ENCODE measurements at regions not wholly inside any gene's neighbourhood (a gene's known extent, or its start where the extent isn't known, plus 50 kb on each side); places are given as distances from the start of the nearest gene placed in this dataset.

DNA sequence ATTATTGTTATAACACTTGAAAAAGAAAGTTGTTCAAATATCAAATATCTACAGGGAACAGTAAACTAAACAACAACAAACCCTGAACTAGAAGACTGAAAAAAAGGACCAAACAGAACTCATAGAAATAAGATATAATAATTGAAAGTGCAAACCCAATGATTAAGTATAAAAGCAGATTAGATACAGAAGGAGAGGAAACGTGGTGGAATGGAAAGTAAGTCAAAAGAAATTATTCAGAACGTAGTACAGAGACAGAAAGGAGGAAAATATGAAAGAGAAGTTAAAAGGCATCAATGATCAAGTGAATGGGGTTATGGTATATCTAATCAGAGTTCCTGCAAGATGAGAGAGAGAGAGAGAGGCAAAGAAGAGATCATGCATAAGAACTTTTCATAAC lies 174.2 kb upstream of the DACH1 start:
- DNase-seq (ENCODE audit: low read depth in 4 of 4, low spot score in 3 of 4) = no peak

DNA sequence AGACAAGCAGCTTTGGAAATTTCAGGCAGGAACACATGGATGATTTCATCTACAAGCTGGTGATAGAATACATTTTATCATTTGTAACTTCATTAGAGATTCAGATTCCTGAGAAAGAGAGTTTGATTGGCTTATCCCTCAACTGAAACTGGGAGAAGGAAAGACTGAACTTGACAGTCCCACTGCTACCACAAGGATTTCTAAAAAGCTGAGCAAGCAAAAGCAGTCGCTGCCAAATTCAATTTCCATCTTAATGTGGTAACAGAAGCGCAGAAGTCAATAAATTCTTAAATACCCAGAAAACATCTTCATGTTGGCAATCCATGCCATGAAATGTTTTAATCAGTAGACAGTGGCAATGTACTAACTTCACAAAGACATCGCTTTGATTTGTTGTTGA lies 172.1 kb upstream of the DACH1 start:
- no peak for DNase-seq (ENCODE audit: low read depth in 4 of 4, low spot score in 3 of 4)

DNA sequence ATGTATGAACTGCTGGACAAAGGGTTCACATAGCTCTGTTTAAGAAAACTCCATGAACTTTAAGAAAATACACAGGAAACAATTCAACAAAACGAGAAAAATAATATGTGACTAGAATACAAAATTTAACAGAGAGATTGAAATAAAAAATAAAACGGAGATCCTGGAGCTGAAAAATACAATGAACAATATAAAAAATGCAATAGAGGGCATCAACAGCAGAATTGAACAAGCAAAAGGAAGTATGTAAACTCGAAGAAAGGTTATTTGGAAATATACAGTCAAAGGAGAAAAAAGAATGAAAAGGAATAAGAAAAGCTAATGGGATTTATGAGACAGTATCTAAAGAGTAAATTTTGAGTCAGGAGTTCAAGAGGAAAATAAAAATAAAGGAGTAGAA lies 163.0 kb upstream of the DACH1 start:
- DNase-seq (ENCODE audit: low read depth in 4 of 4, low spot score in 3 of 4) = no peak

DNA sequence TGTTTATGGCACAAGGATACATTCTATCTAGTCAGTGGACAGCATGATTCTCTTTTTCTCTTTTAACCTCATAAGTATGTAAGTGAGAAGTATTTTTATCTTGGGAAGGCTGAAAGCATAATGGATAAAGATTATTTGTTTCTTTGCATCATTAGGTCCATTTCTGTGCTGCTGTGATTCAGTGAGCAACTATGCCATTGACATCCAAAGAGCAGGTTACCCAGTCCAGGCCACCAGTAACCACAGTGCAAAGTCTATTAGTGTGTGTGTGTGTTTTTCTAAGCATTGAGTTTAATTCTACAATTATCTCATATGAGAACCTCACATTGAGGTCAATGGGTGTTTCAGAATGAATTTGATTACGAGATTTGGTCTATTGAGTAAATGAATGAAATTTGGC lies 158.8 kb upstream of the DACH1 start:
- no peak for DNase-seq (ENCODE audit: low read depth in 4 of 4, low spot score in 3 of 4)

DNA sequence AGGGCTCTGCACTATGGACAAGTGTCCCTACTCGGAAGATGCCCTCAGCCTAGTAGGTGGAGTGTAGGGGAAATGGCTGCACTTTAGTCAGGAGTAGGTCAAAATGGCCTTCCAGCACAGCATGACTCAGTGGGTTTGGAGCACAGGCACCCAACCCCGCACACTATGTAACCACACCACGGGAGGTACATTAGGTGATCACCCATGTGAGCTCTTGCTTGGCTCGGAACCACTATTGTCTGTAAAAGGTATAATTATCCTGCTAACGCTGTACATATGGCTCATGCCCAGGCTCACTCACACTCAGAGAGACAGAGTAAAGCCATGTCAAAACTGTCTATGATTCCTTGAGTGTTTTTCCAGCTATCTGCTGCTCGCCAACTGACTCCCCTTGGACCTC lies 156.9 kb upstream of the DACH1 start:
- no peak for DNase-seq (ENCODE audit: low read depth in 4 of 4, low spot score in 3 of 4)

DNA sequence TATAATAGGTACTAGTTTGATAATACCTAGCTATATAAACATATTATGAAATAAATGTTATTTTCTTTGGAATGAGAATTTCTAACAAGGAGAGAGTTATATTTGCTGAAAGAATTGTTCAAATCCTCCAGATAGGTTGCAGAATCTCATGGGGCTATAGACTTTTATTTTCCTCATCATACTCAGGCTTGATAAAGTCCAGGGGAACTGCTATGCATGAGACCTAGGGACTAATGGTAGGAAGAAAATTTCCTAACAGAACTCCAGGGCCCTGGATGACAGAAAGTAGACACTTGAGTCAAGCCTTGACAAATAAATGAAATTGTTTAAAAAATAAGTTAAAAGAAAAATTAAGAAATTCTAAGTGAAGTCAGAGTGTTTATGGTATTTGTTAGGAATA lies 138.5 kb upstream of the DACH1 start:
- no peak for DNase-seq (ENCODE audit: low read depth in 4 of 4, low spot score in 3 of 4)

DNA sequence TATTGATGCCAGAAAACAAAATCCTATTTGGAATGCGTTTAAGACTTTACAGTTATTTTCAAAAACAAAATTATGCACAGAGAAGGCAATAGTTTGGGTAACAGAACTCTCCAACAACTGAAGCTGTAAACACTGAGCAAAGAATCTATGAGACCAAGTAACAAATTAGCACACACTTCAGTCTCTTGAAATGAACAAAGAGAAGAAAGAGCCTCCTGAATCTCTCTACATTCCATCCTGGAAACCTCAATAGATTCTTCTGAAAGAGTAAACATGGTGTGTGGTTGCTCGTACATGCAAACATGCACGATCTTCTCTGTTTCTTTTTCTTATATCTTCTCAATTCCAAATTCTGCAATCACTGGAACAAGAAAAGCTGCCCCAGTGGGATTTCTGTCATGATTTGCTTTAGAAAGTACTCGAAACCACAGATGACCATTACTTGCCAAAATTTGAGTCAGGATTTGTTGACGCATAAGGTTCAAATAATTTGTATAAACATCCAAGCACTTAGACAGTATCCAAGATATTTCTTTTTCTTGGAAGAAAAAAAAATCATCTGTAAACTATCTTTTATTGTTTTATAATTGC lies 137.9 kb upstream of the DACH1 start:
- DNase-seq (ENCODE audit: low read depth in 4 of 4, low spot score in 3 of 4) = no peak

DNA sequence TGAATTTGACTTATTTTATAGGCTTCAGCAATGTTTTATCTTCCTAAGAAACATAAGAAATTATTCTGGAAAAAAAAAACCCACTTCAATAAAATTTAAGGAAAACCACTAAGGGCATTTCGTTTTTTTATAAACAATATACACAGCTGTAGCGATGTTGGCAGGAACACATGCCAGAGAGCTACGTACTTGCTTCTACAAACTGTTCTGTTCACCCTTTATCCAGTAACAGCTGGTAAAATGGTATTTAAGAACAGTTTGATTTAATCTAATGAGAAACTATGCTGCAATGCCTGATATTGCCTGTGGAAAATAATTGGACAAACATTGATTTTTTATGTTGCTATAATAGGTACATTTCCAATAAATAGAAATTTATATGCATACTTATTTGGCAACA lies 137.2 kb upstream of the DACH1 start:
- no peak for DNase-seq (ENCODE audit: low read depth in 4 of 4, low spot score in 3 of 4)

DNA sequence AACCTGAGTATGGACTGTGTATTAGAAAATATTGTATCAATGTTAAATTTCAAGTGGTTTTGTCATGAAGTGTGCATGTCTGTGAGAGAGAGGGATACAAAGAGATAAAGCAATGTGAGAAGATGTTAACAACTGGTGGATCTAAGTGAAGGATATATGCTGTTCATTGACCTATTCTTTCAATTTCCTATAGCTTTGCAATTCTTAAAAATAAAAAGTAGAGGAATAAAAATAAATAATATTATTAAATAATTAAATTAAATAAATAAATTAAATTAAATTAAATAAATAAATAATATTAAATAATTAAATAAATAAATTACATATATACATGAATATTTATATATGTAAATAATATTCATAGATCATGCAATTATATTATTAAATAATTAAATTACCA lies 131.2 kb upstream of the DACH1 start:
- DNase-seq (ENCODE audit: low read depth in 4 of 4, low spot score in 3 of 4) = no peak

DNA sequence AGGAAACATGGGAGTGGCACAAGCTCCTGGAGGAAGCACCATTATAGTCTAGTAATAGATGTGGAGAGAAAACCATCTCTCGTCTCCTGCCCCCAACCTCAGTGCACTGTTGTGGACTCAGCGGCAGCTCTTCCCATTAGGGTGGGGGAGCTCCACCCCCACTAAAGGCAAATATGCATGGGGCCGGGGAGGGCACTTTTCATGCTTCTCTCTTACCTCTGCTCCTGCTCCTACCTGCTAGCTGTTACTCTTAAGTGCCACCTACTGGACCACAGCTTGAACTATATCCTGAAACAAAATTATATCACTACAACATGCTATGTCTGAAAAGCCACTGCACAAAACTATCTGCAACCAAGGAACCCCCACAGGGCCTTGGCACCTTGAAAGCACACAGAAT lies 112.6 kb upstream of the DACH1 start:
- DNase-seq (ENCODE audit: low read depth in 4 of 4, low spot score in 3 of 4) = no peak

DNA sequence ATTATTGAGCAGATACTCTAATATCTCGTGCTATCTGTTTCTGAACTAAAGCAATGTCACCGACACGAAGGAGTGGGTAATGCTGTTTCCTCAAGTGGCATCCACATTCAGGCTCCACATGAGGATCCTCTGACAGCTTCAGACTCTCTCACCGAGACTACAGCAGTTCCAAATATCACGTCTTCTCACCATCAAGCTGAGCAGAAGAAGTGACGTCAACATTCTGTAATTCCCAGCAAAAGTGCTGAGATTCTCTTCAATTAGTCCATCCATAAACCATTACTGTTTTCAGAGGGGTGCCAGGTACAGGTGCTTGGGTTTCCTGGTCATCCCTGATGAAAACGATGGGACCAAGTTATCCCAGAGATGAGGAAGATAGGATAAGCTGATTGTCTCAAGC lies 110.0 kb upstream of the DACH1 start:
- DNase-seq (ENCODE audit: low read depth in 4 of 4, low spot score in 3 of 4) = no peak

DNA sequence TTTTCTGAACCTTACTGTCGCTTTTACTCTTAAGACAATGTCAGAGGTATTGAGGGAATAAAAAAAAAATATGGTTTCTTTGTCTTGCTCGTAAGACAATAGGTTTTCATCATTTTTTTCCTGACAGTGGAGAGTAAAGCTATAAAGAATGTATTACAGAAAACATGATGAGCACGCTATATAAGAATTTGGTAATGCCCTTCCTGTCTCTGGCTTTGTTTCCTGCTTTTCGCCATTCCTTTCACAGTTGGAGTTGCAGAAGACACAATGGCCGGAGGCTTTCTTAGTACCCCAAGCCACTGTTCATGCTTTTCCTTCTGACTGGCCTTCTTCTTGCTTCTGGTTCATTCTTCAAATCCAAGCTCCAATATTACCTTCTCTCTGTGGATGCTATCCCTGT lies 101.0 kb upstream of the DACH1 start:
- DNase-seq (ENCODE audit: low read depth in 4 of 4, low spot score in 3 of 4) = no peak

DNA sequence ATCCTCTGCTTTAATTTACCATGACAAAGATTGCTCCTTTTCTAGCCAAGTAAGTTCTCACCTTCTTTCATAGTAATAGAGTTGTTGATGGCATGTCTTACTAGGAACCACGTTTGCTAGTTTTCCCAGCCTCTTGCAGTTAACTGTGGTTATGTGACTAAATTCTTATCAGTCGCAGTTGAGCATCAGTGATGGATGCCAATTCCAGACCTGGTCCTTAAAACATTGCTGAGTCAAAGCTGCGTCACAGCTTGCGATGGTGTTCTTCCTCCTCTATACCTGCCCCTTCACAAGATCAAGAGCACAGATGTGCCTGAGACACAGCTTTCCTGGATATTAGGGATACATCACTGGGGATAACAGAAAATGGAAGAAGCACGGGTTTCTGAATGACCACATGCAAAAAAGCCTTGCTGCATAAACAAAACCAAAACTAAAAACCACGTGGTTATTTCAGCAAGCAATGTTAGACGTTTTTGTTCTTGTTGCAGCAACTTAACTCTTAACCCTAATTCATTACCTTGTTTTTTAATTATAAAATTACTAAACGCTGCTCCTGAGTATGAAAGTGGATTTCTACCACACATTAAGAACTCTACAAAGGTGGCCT lies 97.6 kb upstream of the DACH1 start:
- no peak for DNase-seq (ENCODE audit: low read depth in 4 of 4, low spot score in 3 of 4)

DNA sequence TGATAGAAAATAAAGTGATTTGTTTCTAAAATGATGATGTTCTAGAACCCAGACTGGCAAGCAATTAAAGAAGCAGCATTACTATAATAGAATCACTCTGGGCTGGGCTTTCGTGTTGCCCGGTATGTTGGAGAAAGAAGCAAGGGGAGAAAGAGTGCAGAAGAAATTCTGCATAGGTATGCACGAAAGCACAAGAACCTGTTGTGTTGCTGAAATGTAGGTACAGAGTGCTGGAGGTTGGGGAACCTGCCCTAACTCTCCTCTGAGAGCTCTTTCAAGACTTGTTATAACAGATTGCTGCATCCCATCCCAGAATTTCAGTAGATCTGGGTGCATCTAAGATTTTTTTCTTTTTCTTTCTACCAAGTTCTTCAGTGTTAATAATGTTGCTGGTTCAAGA lies 95.7 kb upstream of the DACH1 start:
- DNase-seq (ENCODE audit: low read depth in 4 of 4, low spot score in 3 of 4) = no peak

DNA sequence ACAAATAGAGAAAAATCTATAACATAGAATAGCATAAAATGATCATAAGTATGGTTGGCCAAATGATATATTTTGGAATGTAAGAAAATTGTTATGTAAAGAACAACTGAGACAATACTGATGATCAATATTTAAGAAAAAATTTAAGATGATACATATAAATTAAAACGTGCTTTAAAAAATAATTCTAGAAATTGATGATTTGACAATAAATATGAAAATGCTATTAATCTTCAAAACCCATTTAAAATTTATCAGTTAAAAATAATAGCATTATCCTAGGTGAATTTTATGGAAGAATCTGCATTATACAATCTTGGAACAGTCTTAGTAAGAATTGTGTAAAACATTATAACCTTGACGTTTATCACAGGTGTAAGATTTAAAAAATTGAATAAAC lies 95.1 kb upstream of the DACH1 start:
- DNase-seq (ENCODE audit: low read depth in 4 of 4, low spot score in 3 of 4) = no peak

DNA sequence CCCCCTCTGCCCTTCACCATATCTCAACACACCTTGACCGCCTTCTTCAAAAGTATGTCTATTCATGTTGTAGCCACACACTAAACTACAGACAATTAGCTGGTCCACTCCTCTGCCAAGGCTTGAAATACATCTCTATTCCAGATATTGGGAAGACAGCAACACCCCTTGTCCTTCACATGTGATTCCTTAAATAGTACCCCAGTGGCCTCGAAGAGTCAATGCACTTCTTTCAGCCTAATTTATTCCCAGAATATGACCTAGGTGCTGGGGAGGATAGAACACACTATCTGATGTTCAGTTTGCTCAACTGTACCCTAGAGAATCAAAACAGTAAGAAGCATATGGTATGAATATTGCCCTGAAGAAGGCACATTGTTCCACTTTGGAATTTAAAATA lies 82.4 kb upstream of the DACH1 start:
- DNase-seq (ENCODE audit: low read depth in 4 of 4, low spot score in 3 of 4) = no peak

DNA sequence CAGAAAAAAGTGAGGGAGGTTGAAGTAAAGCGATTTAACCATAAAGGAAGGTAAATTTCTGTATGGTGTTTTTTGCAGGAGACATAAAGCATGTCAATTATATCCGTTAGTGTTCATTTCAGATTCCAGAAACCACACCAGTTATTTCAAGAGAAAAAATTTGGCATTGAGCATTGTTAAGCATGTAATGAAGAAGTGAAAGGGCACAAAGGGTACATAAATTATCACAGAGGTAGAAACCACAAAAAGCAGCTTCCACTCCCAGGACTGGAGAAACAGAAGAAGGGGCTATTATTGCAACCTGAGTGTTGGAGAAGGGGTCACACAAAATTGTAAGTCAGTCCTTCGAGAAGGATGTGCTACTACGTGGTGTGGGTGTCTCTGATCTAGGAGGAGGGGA lies 72.2 kb upstream of the DACH1 start:
- DNase-seq (ENCODE audit: low read depth in 4 of 4, low spot score in 3 of 4) = no peak

DNA sequence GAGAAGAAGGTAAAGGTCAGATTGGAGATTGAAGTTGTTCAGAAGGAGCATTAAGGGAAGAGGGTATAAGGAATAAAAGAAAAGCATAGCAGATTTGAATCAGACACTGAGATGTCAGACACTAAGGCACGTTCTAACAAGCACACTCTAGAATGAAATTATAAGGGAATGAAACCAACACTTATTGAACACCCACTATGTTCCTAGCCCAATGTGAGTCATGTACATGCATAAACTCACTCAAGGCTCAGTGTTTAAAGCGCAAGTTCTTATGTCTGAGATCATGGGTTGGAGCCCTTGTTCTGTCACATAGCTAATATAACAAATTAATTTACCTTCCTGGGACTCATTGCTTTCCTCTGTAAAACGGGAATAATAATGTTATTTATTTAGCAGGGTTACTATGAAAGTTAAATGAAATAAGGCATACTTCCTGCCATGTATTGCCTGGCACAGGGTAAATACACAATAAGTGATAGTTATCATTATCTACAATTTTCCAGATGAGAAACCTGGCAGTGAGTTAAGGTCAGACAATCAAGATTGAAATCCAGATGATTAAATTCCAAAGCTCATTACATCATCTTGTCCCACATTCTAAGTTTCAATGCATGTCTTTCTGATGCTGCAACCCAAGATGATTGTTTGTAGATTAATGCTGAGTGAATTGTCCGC lies 68.3 kb upstream of the DACH1 start:
- no peak for DNase-seq (ENCODE audit: low read depth in 4 of 4, low spot score in 3 of 4)

DNA sequence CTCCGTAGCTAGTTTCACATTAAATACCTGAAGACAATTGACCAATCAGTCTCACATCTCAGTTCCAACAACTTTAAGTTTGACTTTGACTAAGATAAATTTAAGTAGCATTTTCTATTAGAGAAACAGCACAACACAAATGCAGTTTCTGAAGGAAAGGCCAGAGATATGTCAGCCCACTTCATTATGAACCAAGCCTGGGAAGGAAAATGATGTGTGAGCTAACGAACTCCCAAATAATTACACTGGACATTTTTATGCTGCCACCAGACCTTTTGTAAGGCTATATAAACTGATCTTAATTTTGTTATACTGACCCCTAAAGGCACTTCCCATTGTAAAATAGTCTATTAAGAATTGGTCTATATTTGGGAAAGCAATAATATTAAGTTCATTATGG lies 57.9 kb upstream of the DACH1 start:
- no peak for DNase-seq (ENCODE audit: low read depth in 4 of 4, low spot score in 3 of 4)

DNA sequence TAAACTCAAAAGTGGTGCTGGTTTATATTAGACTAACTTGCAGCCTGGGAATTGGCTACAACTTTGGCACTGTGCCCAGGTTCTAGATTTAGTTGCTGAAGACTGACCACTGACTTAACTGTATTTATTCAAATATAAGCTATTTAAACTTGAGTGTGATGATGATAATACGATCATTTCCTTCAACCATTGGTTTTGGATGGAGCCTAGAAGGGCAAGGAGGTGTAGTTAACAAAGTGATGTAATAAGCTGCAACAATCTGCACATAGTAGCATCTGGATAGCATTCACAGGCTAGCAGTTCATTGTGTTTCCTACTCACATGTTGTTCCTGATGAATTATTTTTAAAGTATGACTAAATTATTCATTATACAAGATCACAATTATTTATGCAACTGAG lies 55.2 kb upstream of the DACH1 start:
- DNase-seq (ENCODE audit: low read depth in 4 of 4, low spot score in 3 of 4) = no peak
